ENCODE measurements at regions not wholly inside any gene's neighbourhood (a gene's known extent, or its start where the extent isn't known, plus 50 kb on each side); places are given as distances from the start of the nearest gene placed in this dataset.

DNA sequence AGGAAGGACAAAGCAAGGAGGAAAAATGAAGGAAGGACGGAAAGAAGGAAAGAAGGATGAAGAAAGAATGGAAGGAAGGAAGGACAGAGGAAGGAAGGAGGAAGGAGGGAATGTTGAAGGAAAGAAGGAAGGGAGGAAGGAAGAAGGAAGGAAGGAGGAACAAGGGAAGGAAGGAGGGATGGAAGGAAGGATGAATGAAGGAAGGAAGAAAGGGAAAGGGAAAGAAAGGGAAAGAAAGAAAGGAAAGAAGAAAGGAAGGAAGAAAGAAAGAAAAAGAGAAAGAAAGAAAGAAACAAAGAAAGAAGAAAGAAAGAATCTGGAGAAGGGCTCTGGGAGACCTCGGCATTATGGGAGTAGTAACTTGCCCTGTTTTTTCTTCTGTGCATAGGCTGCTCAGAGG, 70.8 kb upstream of the SHISA3 start:
- TF ChIP-seq, protein P1, sequence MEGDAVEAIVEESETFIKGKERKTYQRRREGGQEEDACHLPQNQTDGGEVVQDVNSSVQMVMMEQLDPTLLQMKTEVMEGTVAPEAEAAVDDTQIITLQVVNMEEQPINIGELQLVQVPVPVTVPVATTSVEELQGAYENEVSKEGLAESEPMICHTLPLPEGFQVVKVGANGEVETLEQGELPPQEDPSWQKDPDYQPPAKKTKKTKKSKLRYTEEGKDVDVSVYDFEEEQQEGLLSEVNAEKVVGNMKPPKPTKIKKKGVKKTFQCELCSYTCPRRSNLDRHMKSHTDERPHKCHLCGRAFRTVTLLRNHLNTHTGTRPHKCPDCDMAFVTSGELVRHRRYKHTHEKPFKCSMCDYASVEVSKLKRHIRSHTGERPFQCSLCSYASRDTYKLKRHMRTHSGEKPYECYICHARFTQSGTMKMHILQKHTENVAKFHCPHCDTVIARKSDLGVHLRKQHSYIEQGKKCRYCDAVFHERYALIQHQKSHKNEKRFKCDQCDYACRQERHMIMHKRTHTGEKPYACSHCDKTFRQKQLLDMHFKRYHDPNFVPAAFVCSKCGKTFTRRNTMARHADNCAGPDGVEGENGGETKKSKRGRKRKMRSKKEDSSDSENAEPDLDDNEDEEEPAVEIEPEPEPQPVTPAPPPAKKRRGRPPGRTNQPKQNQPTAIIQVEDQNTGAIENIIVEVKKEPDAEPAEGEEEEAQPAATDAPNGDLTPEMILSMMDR (conservative IDR thresholded peaks at IDR 0.05; ENCODE audit: low read depth, low read length): no peak
- no peak for TF ChIP-seq POLR2A (IDR thresholded peaks at IDR 0.05; ENCODE audit: low read depth, low read length)

Data from IMR-90 (cell line).